Activated T-cell treated with anti-CD3 and anti-CD28 coated beads, Interleukin-2, amount 50 U/mL, for 4 hours (primary cell): ENCODE measurements at regions not wholly inside any gene's neighbourhood (a gene's known extent, or its start where the extent isn't known, plus 50 kb on each side); places are given as distances from the start of the nearest gene placed in this dataset.

Source experiments
- ATAC-seq, 2 donors: fragments of 200-7000 bp; cut with Tn5 transposase; one replicate each; pipeline ENCODE4 v1.10.0; 2021
- DNase-seq: peaks from one replicate; pipeline ENCODE4 v3.0.0-alpha.2; 2020
- H3K27me3 Mint-ChIP-seq: one replicate; pipeline ENCODE4 v1.8.0; 2021; ENCODE audit warnings: low read depth, mixed read lengths
- H3K36me3 Mint-ChIP-seq: one replicate; pipeline ENCODE4 v1.8.0; 2022; ENCODE audit warnings: mixed read lengths; ENCODE audit not compliant: insufficient read depth
- H3K4me1 Mint-ChIP-seq: one replicate; pipeline ENCODE4 v1.8.0; 2021; ENCODE audit warnings: low read depth, mixed read lengths
- H3K4me3 Mint-ChIP-seq: one replicate; pipeline ENCODE4 v1.8.0; 2021; ENCODE audit warnings: mild to moderate bottlenecking, moderate library complexity, mixed read lengths
- H3K9me3 Mint-ChIP-seq: one replicate; pipeline ENCODE4 v1.8.0; 2021; ENCODE audit warnings: mixed read lengths

- ATAC-seq (no peak), DNase-seq (no peak)
- no peak overlapping the region for H3K4me3 Mint-ChIP-seq
- no peaks in the 10 kb centered on the region for H3K36me3 Mint-ChIP-seq
- no peaks in the 10 kb centered on the region for H3K4me1 Mint-ChIP-seq
- H3K9me3 Mint-ChIP-seq, result no peaks in the 10 kb centered on the region
- peaks cover 10% of the 10 kb centered on the region for H3K27me3 Mint-ChIP-seq
Observed at GRCh38 chr13:94933230-94933751, 220.9 kb upstream of the SOX21 start.

GRCh38 chr13:94928127-94928775, 215.9 kb upstream of the SOX21 start:
- ATAC-seq (no peak), DNase-seq (no peak)
- Mint-ChIP-seq H3K9me3 (no peaks in the 10 kb centered on the region), H3K4me1 (no peaks in the 10 kb centered on the region), H3K4me3 (no peak overlapping the region), H3K27me3 (peaks cover 10% of the 10 kb centered on the region), H3K36me3 (no peaks in the 10 kb centered on the region)

GRCh38 chr13:94925263-94925662, 212.9 kb upstream of the SOX21 start:
- DNase-seq, result no peak
- Mint-ChIP-seq H3K4me3 (no peak overlapping the region), H3K27me3 (peaks cover 5% of the 10 kb centered on the region), H3K9me3 (no peaks in the 10 kb centered on the region), H3K4me1 (no peaks in the 10 kb centered on the region), H3K36me3 (no peaks in the 10 kb centered on the region)
- no peak for ATAC-seq

GRCh38 chr13:94921181-94921580, 208.8 kb upstream of the SOX21 start:
- ATAC-seq, result no peak
- Mint-ChIP-seq H3K4me3 (no peak overlapping the region), H3K27me3 (no peaks in the 10 kb centered on the region), H3K9me3 (no peaks in the 10 kb centered on the region), H3K4me1 (no peaks in the 10 kb centered on the region), H3K36me3 (no peaks in the 10 kb centered on the region)
- DNase-seq, result no peak

- DNase-seq, result no peak
- no peak overlapping the region for H3K4me3 Mint-ChIP-seq
- H3K27me3 Mint-ChIP-seq, result no peaks in the 10 kb centered on the region
- ATAC-seq, result no peak
- no peaks in the 10 kb centered on the region for H3K4me1 Mint-ChIP-seq
- H3K9me3 Mint-ChIP-seq, result no peaks in the 10 kb centered on the region
- no peaks in the 10 kb centered on the region for H3K36me3 Mint-ChIP-seq
Observed at GRCh38 chr13:94920578-94920977, 208.2 kb upstream of the SOX21 start.

- H3K9me3 Mint-ChIP-seq, result no peaks in the 10 kb centered on the region
- DNase-seq (no peak), ATAC-seq (no peak)
- no peaks in the 10 kb centered on the region for H3K36me3 Mint-ChIP-seq
- no peaks in the 10 kb centered on the region for H3K4me1 Mint-ChIP-seq
- H3K27me3 Mint-ChIP-seq, result peaks cover 3% of the 10 kb centered on the region
- no peak overlapping the region for H3K4me3 Mint-ChIP-seq
Observed at GRCh38 chr13:94917824-94918223, 205.5 kb upstream of the SOX21 start.

GRCh38 chr13:94914895-94915294, 202.6 kb upstream of the SOX21 start:
- peaks cover 12% of the 10 kb centered on the region for H3K27me3 Mint-ChIP-seq
- no peak for DNase-seq
- no peaks in the 10 kb centered on the region for H3K9me3 Mint-ChIP-seq
- H3K4me1 Mint-ChIP-seq, result no peaks in the 10 kb centered on the region
- H3K4me3 Mint-ChIP-seq, result no peak overlapping the region
- ATAC-seq, result no peak
- no peaks in the 10 kb centered on the region for H3K36me3 Mint-ChIP-seq

- H3K4me1 Mint-ChIP-seq, result no peaks in the 10 kb centered on the region
- ATAC-seq, result no peak
- H3K36me3 Mint-ChIP-seq, result no peaks in the 10 kb centered on the region
- peaks cover 16% of the 10 kb centered on the region for H3K27me3 Mint-ChIP-seq
- no peak for DNase-seq
- no peak overlapping the region for H3K4me3 Mint-ChIP-seq
- no peaks in the 10 kb centered on the region for H3K9me3 Mint-ChIP-seq
Observed at GRCh38 chr13:94906605-94907004, 194.3 kb upstream of the SOX21 start.

GRCh38 chr13:94902722-94903407, 190.5 kb upstream of the SOX21 start:
- Mint-ChIP-seq H3K4me1 (no peaks in the 10 kb centered on the region), H3K9me3 (no peaks in the 10 kb centered on the region), H3K27me3 (peaks cover 2% of the 10 kb centered on the region), H3K4me3 (no peak overlapping the region), H3K36me3 (no peaks in the 10 kb centered on the region)
- no peak for ATAC-seq
- no peak for DNase-seq

- Mint-ChIP-seq H3K4me1 (no peaks in the 10 kb centered on the region), H3K9me3 (no peaks in the 10 kb centered on the region), H3K36me3 (no peaks in the 10 kb centered on the region), H3K27me3 (no peaks in the 10 kb centered on the region), H3K4me3 (no peak overlapping the region)
- no peak for DNase-seq
- no peak for ATAC-seq
Observed at GRCh38 chr13:94901070-94901469, 188.7 kb upstream of the SOX21 start.

- Mint-ChIP-seq H3K9me3 (no peaks in the 10 kb centered on the region), H3K4me3 (no peak overlapping the region), H3K27me3 (no peaks in the 10 kb centered on the region), H3K36me3 (no peaks in the 10 kb centered on the region), H3K4me1 (no peaks in the 10 kb centered on the region)
- no peak for ATAC-seq
- no peak for DNase-seq
Observed at GRCh38 chr13:94896719-94897317, 184.5 kb upstream of the SOX21 start.

- no peak overlapping the region for H3K4me3 Mint-ChIP-seq
- no peaks in the 10 kb centered on the region for H3K4me1 Mint-ChIP-seq
- H3K36me3 Mint-ChIP-seq, result no peaks in the 10 kb centered on the region
- no peak for ATAC-seq
- DNase-seq, result no peak
- H3K9me3 Mint-ChIP-seq, result no peaks in the 10 kb centered on the region
- H3K27me3 Mint-ChIP-seq, result peaks cover under 1% of the 10 kb centered on the region
Observed at GRCh38 chr13:94896238-94896637, 183.9 kb upstream of the SOX21 start.

- Mint-ChIP-seq H3K36me3 (no peaks in the 10 kb centered on the region), H3K4me3 (no peak overlapping the region), H3K4me1 (no peaks in the 10 kb centered on the region), H3K9me3 (no peaks in the 10 kb centered on the region), H3K27me3 (peaks cover 2% of the 10 kb centered on the region)
- DNase-seq (no peak), ATAC-seq (no peak)
Observed at GRCh38 chr13:94886191-94886590, 173.8 kb upstream of the SOX21 start.

GRCh38 chr13:94880463-94880862, 168.1 kb upstream of the SOX21 start:
- Mint-ChIP-seq H3K27me3 (no peaks in the 10 kb centered on the region), H3K9me3 (no peaks in the 10 kb centered on the region), H3K4me1 (no peaks in the 10 kb centered on the region), H3K36me3 (no peaks in the 10 kb centered on the region), H3K4me3 (no peak overlapping the region)
- no peak for DNase-seq
- no peak for ATAC-seq

- no peak for DNase-seq
- ATAC-seq, result no peak
- Mint-ChIP-seq H3K9me3 (no peaks in the 10 kb centered on the region), H3K4me1 (no peaks in the 10 kb centered on the region), H3K27me3 (no peaks in the 10 kb centered on the region), H3K4me3 (no peak overlapping the region), H3K36me3 (no peaks in the 10 kb centered on the region)
Observed at GRCh38 chr13:94878602-94879165, 166.3 kb upstream of the SOX21 start.
